HFF-Myc (cell line): ENCODE measurements at regions not wholly inside any gene's neighbourhood (a gene's known extent, or its start where the extent isn't known, plus 50 kb on each side); places are given as distances from the start of the nearest gene placed in this dataset.
"Not testable (repeated sequence)": the region's sequence is repeated elsewhere in the genome, so short reads cannot be mapped to it uniquely, and the experiment has no call there.

Source experiments
- DNase-seq: peaks from one replicate; pipeline ENCODE4 v3.0.0-alpha.2; 2011; ENCODE audit warnings: low read depth; ENCODE audit errors: extremely low read depth
- H3K4me3 ChIP-seq: replicated peaks from 2 replicates; pipeline ENCODE4 v1.5.1; 2011; ENCODE audit warnings: low read depth, mild to moderate bottlenecking, control low read depth, low read length
- TF ChIP-seq, protein P1 (sequence below): IDR thresholded peaks from 2 replicates; pipeline ENCODE4 v1.5.1; 2012; ENCODE audit warnings: mild to moderate bottlenecking, low read depth, low read length, control low read depth; ENCODE audit errors: missing control alignments

- H3K4me3 ChIP-seq: no peak overlapping the region
- TF ChIP-seq, protein P1, sequence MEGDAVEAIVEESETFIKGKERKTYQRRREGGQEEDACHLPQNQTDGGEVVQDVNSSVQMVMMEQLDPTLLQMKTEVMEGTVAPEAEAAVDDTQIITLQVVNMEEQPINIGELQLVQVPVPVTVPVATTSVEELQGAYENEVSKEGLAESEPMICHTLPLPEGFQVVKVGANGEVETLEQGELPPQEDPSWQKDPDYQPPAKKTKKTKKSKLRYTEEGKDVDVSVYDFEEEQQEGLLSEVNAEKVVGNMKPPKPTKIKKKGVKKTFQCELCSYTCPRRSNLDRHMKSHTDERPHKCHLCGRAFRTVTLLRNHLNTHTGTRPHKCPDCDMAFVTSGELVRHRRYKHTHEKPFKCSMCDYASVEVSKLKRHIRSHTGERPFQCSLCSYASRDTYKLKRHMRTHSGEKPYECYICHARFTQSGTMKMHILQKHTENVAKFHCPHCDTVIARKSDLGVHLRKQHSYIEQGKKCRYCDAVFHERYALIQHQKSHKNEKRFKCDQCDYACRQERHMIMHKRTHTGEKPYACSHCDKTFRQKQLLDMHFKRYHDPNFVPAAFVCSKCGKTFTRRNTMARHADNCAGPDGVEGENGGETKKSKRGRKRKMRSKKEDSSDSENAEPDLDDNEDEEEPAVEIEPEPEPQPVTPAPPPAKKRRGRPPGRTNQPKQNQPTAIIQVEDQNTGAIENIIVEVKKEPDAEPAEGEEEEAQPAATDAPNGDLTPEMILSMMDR: no peak
- DNase-seq: no peak
Measured at GRCh38 chr14:56449670-56450213, 129.9 kb upstream of the TMEM260 start.

DNA sequence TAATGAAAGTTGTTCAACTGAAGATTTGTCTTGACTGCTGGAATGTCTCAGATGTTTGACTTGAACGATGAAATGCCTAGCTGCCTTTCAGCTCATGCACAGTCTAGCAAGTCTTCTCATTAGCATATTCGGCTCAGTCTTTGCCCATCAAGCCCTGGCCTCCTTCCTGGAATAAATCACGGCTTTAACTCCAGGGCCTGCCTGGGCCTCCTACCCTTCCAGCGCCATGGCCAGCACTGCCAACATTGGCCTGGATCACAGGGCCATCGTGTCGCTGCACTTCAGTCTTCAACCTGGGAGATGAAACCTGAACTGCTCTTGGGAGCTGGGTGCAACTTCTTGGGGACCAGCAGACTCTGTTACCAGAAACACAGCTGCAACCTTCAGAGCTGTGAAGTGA, 126.7 kb upstream of the TMEM260 start:
- no peak for DNase-seq
- H3K4me3 ChIP-seq: no peak overlapping the region
- TF ChIP-seq, protein P1: no peak

- not testable (repeated sequence) for DNase-seq, H3K4me3 ChIP-seq
Measured at GRCh38 chr14:56454680-56455079, 124.9 kb upstream of the TMEM260 start.

GRCh38 chr14:56460469-56460868, 119.1 kb upstream of the TMEM260 start:
- DNase-seq: no peak
- H3K4me3 ChIP-seq: no peak overlapping the region
- TF ChIP-seq, protein P1: no peak

- no peak overlapping the region for H3K4me3 ChIP-seq
Measured at GRCh38 chr14:56461276-56462275, 118.0 kb upstream of the TMEM260 start.

GRCh38 chr14:56463271-56463890, 116.2 kb upstream of the TMEM260 start:
- H3K4me3 ChIP-seq: no peak overlapping the region
- TF ChIP-seq, protein P1: no peak
- no peak for DNase-seq

More at GRCh38 chr14:56461276-56462275, 118.0 kb upstream of the TMEM260 start:
- no peak for DNase-seq
- TF ChIP-seq, protein P1: no peak

DNA sequence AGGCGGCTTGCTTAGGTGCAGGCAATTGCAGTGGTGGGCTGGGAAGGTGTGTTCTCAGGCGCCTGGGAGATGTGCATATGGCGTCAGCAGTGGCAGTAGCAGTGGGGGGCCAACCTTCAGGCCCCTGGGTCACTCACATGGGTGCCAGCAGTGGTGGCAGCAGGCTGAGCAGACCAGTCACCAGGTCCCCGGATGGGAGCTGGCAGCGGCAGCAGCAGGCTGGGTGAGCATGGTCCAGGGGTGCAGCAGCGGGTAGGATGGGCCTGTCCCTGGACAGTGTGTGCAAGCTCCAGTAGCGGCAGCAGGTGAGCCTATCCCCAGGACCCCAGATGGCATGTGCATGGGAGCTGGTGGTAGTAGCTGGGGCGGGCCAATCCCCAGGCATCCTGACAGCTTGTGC, 108.5 kb upstream of the TMEM260 start:
- TF ChIP-seq, protein P1: no peak
- no peak for DNase-seq
- H3K4me3 ChIP-seq: no peak overlapping the region
